CD4-positive, alpha-beta T cell treated with Interleukin-2 at 100 ng/mL for 4 hours (primary cell): ENCODE measurements at regions not wholly inside any gene's neighbourhood (a gene's known extent, or its start where the extent isn't known, plus 50 kb on each side); places are given as distances from the start of the nearest gene placed in this dataset.
"Not testable (repeated sequence)": the region's sequence is repeated elsewhere in the genome, so short reads cannot be mapped to it uniquely, and the experiment has no call there.

Experiments used
- DNase-seq: peaks from one replicate; pipeline ENCODE4 v3.0.0-alpha.2; 2020; ENCODE audit warnings: low spot score

GRCh38 chr1:192418552-192419285, 101.9 kb downstream of the RGS21 start:
- DNase-seq = no peak

GRCh38 chr1:192430644-192431043, 113.9 kb downstream of the RGS21 start:
- no peak for DNase-seq

GRCh38 chr1:192435704-192436103, 118.9 kb downstream of the RGS21 start:
- no peak for DNase-seq

- DNase-seq = no peak
Observed at GRCh38 chr1:192436441-192437078, 119.8 kb downstream of the RGS21 start.

DNA sequence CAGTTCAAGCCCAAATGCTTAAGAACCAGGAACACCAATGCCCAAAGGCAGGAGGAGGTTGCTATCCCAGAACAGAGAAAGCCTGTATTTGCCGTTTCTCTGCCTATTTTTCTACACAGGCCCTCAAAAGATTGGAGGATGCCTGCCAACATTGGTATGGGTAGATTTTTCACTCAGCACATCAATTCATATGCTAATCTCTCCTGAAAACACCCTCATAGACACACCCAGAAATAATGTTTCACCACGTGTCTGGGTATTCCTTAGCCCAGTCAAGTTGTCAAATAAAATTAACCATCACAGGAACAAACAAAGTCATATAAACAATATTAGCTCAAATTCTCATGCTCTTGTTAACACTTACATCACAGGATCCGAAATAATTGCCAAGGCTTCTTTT, 121.9 kb downstream of the RGS21 start:
- DNase-seq = no peak

GRCh38 chr1:192439373-192440025, 122.7 kb downstream of the RGS21 start:
- DNase-seq = no peak

GRCh38 chr1:192441492-192441891, 124.7 kb downstream of the RGS21 start:
- DNase-seq = no peak

GRCh38 chr1:192442736-192443135, 125.9 kb downstream of the RGS21 start:
- DNase-seq = no peak

GRCh38 chr1:192443616-192444015, 126.8 kb downstream of the RGS21 start:
- no peak for DNase-seq

DNA sequence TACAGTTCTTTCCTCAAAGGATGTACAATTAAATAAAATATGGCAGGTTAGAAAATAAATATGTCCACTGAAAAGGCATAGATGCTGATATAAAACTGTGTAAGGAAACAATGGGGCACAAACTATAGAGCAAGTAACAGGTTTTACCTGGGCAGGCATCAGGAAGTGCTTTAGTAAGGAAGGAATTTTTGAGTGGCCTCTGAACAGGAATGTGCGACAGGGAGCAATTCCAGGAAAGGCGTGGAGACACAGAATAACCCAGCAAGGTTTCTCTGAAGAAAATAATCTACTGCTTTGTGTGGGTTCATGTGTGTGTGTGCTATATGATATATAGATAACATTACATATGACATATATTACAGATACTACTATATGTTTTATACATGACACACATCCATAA, 128.4 kb downstream of the RGS21 start:
- DNase-seq = no peak

DNA sequence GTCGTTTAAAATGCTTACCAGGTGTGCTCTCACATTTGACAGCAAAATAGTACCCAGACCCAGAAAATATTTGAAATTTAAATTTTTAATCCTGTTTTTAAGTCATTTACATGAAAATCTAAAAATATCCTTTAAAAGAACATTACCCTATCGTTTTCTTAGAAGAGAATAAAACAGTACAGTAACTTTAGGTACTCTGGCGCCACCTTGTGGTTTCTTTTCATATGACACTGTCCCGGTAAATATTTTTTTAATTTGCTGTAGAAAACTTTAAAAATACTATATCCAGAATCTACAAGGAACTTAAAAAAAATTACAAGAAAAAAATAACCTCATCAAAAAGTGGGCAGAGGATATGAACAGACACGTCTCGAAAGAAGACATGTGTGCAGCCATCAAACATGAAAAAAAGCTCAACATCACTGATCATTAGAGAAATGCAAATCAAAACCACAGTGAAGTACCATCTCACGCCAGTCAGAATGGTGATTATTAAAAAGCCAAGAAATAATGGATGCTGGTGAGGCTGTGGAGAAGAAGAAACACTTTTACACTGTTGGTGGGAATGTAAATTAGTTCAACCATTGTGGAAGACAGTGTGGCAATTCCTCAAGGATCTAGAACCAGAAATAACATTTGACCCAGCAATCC, 129.2 kb downstream of the RGS21 start:
- DNase-seq = peak; percentile 67

DNA sequence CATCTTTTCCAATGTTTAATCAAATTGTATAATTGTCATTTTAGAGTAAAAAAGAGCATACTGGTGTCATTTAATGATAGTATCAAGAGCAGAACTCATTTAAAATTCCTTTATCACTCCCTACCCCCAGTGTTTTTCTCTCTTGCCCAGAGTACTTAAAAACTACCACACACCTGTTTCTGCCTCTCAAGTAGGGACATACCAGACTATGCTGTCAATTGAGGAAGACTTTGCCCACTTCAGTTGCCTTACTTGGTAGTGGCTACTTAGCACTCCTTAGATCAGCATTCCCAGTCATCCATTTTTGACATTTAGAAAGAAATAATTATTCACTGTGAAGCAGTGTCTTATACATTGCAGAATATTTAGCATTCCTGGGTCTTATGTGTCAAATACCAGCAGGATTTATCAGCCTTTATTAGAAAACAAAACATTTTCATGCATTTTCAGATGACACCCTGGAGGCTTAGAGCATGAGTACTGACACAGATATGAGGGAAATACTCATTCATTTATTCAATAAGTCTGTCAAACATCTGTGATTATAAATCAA, 127.5 kb upstream of the RGS1 start:
- DNase-seq = no peak

GRCh38 chr1:192453360-192453992, 122.1 kb upstream of the RGS1 start:
- no peak for DNase-seq

GRCh38 chr1:192459467-192459866, 116.1 kb upstream of the RGS1 start:
- no peak for DNase-seq

- DNase-seq = no peak
Observed at GRCh38 chr1:192461684-192462083, 113.9 kb upstream of the RGS1 start.

GRCh38 chr1:192462616-192463015, 113.0 kb upstream of the RGS1 start:
- DNase-seq = no peak

GRCh38 chr1:192463661-192464060, 111.9 kb upstream of the RGS1 start:
- no peak for DNase-seq

GRCh38 chr1:192465221-192465620, 110.4 kb upstream of the RGS1 start:
- not testable (repeated sequence) for DNase-seq

DNA sequence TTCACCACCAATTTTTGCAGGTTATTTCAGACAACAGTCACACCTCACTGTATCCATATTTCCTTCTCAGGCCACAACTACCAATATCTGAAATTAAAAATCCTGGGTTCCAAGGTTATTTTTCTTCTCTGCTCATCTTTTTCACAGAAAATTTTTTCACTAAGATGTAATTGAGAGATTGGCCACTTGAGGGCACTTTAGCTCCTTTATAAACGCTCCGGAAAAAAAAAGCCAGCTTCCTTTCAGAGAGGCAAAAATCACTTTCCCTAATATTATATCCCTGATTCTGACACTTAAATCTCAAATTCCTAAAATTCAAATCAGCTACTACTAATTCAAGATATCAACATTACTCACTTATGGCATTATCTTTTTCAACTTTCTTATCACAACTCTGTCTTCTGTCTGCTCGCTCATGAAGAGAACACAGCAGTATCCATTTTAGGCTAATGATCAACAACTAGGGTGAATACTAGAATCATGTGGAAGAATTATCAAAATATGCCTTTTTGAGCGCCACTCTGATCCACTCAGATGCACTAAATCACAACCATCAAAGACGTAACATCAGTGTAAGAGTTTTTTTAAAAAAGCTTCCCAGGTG, 101.4 kb upstream of the RGS1 start:
- peak; percentile 42 for DNase-seq

- no peak for DNase-seq
Observed at GRCh38 chr1:192475329-192475728, 100.2 kb upstream of the RGS1 start.

DNA sequence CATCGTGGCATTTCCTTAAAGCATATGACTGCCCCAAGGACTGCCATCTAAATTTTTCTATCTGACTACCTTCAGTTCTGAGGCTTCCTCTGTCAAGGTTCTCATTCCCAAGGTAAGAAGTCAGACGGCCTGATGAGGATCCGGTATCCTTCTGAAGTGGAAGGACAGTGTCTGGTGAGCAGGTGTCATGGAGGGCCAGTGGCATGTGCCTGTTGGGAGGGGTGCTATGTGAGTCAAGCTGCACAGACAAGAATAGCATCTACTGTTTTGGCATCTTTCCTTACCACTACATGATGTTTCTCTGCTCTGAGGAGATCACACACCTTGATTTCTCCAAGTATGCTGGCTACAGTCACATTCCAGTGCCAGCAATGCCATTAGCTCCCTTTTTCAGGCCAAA, 99.6 kb upstream of the RGS1 start:
- DNase-seq = no peak
